Mesodermal cell (in vitro differentiated cells): ENCODE measurements at regions not wholly inside any gene's neighbourhood (a gene's known extent, or its start where the extent isn't known, plus 50 kb on each side); places are given as distances from the start of the nearest gene placed in this dataset.

Experiments
- H3K27ac ChIP-seq: 2 replicates; pipeline ENCODE4 v1.7.0; 2013; ENCODE audit warnings: mild to moderate bottlenecking, low read depth, low read length, moderate library complexity; ENCODE audit not compliant: severe bottlenecking
- H3K36me3 ChIP-seq: 2 replicates; pipeline ENCODE4 v1.7.1; 2013; ENCODE audit warnings: mild to moderate bottlenecking, low read length, moderate library complexity; ENCODE audit not compliant: control insufficient read depth, insufficient read depth
- H3K4me1 ChIP-seq: one replicate; pipeline ENCODE4 v1.7.1; 2013; ENCODE audit warnings: mild to moderate bottlenecking, low read length; ENCODE audit not compliant: insufficient read depth, control insufficient read depth, poor library complexity, severe bottlenecking
- H3K4me3 ChIP-seq: 2 replicates; pipeline ENCODE4 v1.7.0; 2013; ENCODE audit warnings: low read length, control low read depth, mild to moderate bottlenecking; ENCODE audit not compliant: insufficient read depth, poor library complexity, severe bottlenecking; ENCODE audit errors: extremely low read depth
- H3K9me3 ChIP-seq: 2 replicates; pipeline ENCODE4 v1.7.1; 2013; ENCODE audit warnings: mild to moderate bottlenecking, low read length, moderate library complexity; ENCODE audit not compliant: control insufficient read depth
- WGBS, 2 experiments: methylation state at CpG; one replicate each; pipeline ENCODE4 v1.1.5; 2013; ENCODE audit warnings: missing lambda C conversion rate in 2 of 2; ENCODE audit not compliant: insufficient coverage in 2 of 2; 5-methylcytosine and 5-hydroxymethylcytosine counted together

DNA sequence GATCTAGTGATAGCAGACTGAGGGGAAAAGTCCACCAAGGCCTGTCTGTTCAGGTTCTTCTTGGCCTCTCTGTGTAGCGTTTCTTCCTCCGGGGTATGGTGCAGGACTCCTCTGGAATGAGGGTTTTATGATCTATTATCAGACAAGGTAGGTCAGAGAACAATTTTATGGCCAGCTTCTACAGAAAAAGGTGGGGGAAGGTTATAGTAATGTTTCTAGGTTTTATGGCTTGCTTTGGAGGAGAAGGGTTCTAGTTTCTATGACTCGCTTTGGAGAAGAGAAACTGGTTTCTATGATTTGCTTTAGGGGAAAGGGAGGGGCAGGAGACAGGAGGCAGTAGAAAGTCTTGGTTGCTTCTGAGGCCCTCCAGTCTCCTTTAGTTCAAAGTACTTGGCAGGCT lies 144.8 kb upstream of the LAMA2 start:
- 91 to 100% methylated on average over 1 to 3 of the region's 3 CpGs for WGBS, 2 experiments
- Histone ChIP-seq H3K4me3 (no peak overlapping the region), H3K4me1 (no peaks in the 10 kb centered on the region), H3K9me3 (no peaks in the 10 kb centered on the region), H3K36me3 (no peaks in the 10 kb centered on the region), H3K27ac (no peak overlapping the region)

DNA sequence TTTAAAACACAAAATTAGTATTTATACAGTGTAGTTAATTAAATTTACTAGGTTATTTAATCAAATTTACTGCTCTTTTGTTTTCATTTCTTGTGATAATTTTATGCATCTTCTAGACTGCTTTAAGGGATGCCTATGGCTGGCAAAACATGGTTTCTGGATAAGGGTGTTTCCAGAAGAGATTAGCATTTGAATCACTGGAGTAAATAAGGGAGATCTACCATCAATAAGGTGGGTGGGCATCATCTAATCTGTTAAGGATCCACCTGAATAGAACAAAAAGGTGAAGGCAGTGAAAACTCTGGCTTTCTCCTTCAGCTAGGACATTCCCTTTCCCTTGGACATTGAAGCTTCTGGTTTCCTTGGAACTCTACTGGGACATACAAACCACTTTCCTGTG lies 146.2 kb upstream of the LAMA2 start:
- Histone ChIP-seq H3K36me3 (no peaks in the 10 kb centered on the region), H3K27ac (no peak overlapping the region), H3K4me1 (no peaks in the 10 kb centered on the region), H3K4me3 (no peak overlapping the region), H3K9me3 (no peaks in the 10 kb centered on the region)

DNA sequence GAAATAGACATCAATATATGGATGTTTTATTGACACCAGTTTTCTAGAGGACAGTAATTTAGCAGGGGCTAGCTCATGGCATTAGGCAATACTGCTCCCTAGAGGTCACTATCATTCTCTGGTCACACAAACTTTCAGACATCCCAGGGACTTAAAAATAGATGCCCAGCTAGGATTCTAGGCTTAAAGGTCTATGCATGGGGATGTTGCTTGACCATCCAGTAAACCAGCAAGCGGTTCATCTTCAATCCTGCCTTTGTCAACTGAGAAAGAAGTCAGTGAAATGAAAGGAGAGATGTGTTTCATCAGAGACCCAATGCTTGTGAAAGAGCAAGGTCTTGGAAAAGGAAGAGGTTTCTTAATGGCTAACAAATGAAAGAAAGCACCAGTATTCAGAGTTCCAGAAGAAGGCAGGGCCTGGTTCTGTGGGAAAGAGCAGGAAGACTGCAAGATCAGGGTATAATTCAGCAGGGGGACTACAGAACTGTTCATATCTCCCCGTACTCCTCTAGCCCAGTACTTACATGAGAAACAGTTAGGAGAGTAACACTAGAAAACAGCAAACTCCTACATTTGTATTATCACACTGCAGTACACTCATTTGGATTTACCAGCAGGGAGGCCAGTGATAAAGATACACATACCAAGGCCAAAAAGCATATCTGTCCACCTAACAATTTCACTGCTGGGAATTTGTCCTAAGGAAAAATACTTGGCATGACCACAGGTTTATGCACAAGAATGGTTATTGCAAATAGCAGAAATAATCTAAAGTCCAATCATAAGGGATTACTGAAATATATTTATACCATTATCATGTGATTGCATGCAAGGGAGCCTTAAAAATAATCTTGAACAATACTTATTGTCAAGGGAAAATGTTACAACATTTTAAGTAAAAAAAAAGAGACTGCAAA lies 151.4 kb upstream of the LAMA2 start:
- no peak overlapping the region for H3K4me3 ChIP-seq
- no peaks in the 10 kb centered on the region for H3K9me3 ChIP-seq
- no peak overlapping the region for H3K27ac ChIP-seq
- no peaks in the 10 kb centered on the region for H3K4me1 ChIP-seq
- no peaks in the 10 kb centered on the region for H3K36me3 ChIP-seq
- 80% methylated on average over 1 of the region's 2 CpGs; no CpG with 5 or more reads in 1 of the 2 experiments for WGBS, 2 experiments

DNA sequence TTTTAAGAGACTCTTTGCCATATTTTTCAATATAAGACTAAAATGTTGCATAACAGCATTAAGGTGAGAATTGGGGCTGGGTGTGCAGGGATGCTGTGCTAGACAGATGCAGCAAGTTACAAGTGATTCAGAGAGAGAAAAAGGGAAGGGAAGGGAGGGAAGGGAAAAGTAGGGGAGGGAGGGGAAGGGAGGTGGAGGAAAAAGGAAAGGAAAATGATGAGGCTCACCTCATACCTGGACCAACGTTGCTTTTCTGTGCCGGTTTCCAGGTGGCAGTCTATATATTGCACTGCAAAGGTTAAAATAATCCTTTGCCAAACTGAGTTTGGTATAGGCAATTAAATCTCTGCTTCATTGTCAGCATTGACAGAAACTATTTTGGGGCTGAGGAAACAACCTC lies 155.4 kb upstream of the LAMA2 start:
- H3K4me3 ChIP-seq, result no peak overlapping the region
- H3K36me3 ChIP-seq, result no peaks in the 10 kb centered on the region
- H3K4me1 ChIP-seq, result peaks cover 3% of the 10 kb centered on the region
- WGBS, 2 experiments, result 79 to 93% methylated on average over 2 of the region's 2 CpGs
- H3K27ac ChIP-seq, result no peak overlapping the region
- H3K9me3 ChIP-seq, result no peaks in the 10 kb centered on the region

DNA sequence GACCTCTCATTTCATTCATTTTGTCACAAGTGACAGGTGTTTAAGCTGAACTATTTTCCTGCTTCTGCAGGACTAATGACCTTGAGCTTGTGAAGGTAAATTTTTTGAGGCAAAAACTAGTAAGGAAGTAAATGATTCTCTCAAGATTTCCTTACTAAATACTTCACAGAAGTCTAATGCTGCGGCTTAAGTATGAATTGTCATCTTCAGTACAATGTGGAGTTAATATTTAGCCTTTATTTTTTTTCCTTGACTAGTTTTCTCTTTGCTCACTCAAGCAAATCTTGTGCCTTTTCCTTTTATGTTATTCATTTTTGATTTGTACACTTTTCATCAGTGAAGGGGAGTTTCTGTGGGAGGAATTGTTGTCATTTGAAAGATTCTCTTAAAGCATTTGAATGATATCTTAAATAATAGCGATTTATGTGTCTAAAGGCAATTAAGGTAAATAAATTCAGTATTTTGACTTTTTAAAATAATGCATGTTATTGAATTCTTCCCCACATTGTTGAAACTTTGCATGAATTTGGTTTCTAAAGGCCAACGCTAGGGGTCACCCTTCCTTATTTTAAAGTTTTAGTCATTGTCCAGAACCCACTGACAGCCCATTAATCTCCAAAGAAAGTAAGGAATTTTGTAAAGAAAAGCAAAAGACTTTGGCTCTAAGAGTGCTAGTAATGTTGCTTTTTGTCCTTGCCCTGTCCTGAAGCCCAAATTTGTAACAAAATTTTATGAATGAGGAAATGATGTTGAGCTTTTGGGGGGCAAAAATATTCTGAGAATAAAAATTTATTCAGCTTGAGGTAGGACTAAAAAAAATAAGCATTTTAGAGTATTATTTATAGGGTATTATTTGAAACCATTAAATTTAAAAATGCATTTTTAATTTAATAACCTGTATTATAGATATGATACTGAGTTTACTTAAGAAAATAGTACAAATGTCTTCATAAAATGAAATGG lies 157.4 kb upstream of the LAMA2 start:
- no peak overlapping the region for H3K4me3 ChIP-seq
- WGBS, 2 experiments, result no CpG with 5 or more reads among the region's 3 CpGs
- H3K4me1 ChIP-seq, result peaks cover 3% of the 10 kb centered on the region
- H3K27ac ChIP-seq, result no peak overlapping the region
- H3K9me3 ChIP-seq, result no peaks in the 10 kb centered on the region
- H3K36me3 ChIP-seq, result no peaks in the 10 kb centered on the region

DNA sequence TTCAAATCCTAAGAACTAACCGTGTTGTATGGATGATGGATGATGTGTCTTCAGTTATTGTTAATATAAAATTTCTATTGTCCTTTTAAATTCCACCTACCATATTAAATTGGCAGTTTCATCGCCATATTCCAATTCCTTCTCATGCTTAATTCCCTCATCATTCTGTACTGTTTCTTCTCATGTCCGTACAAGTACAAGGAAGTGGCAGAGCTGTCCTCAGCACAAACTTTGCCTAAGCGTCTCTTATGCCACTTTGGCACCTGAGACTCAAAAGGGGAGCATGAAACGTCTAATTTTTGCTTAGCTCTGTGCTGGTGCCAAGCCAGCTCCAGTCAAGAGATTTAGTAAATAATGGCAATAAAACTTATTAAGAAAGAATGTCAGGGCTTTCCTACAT lies 158.2 kb upstream of the LAMA2 start:
- no peak overlapping the region for H3K4me3 ChIP-seq
- WGBS, 2 experiments, result 87 to 95% methylated on average over 3 of the region's 5 CpGs

DNA sequence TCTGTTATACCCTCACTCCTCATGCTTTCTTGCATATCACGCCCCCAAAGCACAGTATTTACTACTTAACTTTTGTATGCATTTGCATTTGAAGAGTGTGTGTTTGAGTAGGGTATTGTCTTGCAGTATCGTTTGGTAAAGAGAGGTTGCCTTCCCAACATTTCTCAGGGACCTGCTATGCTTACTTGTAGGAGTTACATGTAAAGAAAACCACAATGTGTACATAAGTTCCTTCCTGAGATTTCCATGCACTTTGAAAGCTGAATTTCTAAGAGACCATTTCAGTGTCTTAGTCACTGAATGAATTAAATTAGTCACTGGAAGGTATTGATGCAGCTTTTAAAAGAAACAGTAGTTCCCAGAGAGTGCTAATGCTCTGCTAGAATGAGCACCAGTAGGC lies 159.3 kb upstream of the LAMA2 start:
- WGBS, 2 experiments, result no CpG with 5 or more reads among the region's 2 CpGs
- Histone ChIP-seq H3K4me3 (no peak overlapping the region), H3K9me3 (no peaks in the 10 kb centered on the region), H3K36me3 (no peaks in the 10 kb centered on the region), H3K27ac (no peak overlapping the region), H3K4me1 (peaks cover 3% of the 10 kb centered on the region)

More for the DNA sequence above, 158.2 kb upstream of the LAMA2 start:
- Histone ChIP-seq H3K9me3 (no peaks in the 10 kb centered on the region), H3K36me3 (no peaks in the 10 kb centered on the region), H3K4me1 (peaks cover 3% of the 10 kb centered on the region), H3K27ac (no peak overlapping the region)

DNA sequence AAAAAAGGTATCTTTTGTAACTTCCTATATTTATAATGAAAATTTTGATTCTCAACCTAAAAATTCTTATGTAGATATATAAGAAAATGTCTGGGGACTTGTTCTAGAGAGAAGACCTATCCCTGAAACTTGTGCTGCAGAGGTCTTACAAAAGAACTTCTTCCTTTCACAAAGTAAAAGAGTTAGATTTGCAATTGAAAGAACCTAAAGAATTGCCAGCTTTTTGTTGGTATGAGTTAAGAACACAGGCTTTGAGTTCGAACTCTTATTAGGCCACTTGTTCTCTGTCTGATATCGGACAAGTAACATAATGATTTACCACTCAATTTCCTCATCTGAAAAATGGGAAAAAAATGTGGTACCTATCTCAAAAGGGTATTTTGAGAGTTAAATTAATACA lies 162.0 kb upstream of the LAMA2 start:
- Histone ChIP-seq H3K4me1 (peaks cover 3% of the 10 kb centered on the region), H3K27ac (no peak overlapping the region), H3K36me3 (no peaks in the 10 kb centered on the region), H3K4me3 (no peak overlapping the region), H3K9me3 (no peaks in the 10 kb centered on the region)
- WGBS, 2 experiments, result no CpG with 5 or more reads among the region's 2 CpGs

DNA sequence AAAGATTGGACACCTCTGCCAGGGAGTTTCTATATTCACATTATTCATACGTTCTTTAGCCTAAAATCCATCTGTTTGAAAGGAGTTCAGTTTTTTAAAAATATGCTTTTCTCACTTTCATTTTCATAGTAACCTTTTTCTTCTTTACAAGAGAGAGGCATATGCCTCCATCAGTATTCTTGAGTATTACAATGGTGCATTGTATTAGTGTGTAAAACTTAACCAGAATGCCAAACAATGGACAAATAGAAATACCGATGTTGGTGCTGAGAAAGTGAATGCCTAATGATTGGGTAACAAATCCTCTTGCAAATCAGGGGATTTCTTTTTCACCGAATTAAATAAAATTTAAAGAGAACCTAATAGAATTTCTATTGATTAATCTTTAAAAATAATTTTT lies 163.2 kb upstream of the LAMA2 start:
- Histone ChIP-seq H3K36me3 (no peaks in the 10 kb centered on the region), H3K27ac (no peak overlapping the region), H3K9me3 (no peaks in the 10 kb centered on the region), H3K4me3 (no peak overlapping the region), H3K4me1 (peaks cover 3% of the 10 kb centered on the region)
- WGBS, 2 experiments, result no CpG with 5 or more reads among the region's 3 CpGs

DNA sequence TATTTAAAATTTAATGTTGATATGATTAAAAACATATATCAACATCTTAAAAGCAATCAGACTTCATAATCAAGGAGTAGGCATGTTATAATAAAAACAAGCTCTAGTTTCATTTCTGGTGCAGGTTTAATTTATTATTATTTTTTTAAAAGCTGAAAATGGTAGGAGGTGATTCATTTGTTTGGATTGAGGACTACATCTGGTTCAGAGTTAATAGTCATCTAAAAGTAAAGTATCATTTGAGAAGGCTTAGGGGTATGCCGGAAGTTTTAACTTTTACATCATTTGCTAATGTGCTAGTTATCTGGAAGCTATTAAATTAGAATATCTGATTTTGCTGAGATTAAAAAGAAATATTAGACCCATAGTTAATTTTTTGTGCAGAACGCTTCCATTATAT lies 169.5 kb upstream of the LAMA2 start:
- Histone ChIP-seq H3K36me3 (no peaks in the 10 kb centered on the region), H3K9me3 (no peaks in the 10 kb centered on the region), H3K4me1 (no peaks in the 10 kb centered on the region), H3K4me3 (no peak overlapping the region), H3K27ac (no peak overlapping the region)
- no CpG with 5 or more reads among the region's 2 CpGs for WGBS, 2 experiments
